ENCODE measurements at regions not wholly inside any gene's neighbourhood (a gene's known extent, or its start where the extent isn't known, plus 50 kb on each side); places are given as distances from the start of the nearest gene placed in this dataset.
"Not testable (repeated sequence)": the region's sequence is repeated elsewhere in the genome, so short reads cannot be mapped to it uniquely, and the experiment has no call there.

DNA sequence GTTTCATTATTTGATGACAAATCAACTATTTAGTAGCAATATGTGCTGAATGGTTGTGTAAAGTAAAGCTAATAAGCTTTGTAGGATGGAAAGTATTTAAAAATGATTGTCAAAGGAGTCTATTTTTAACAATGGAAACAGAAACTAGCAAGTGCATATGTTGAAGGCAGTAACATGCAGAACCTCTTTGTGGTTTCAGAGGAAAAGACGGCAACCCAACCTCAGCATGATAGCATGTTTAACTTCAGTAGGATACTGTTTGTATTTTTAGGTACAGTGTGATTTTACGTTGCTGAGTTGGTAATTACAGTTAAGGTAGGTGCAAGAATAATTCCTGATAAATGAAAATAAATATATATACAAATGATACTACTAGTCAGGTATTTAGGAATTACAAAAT lies 545.4 kb downstream of the CDY1 start:
- DNase-seq = not testable (repeated sequence)

DNA sequence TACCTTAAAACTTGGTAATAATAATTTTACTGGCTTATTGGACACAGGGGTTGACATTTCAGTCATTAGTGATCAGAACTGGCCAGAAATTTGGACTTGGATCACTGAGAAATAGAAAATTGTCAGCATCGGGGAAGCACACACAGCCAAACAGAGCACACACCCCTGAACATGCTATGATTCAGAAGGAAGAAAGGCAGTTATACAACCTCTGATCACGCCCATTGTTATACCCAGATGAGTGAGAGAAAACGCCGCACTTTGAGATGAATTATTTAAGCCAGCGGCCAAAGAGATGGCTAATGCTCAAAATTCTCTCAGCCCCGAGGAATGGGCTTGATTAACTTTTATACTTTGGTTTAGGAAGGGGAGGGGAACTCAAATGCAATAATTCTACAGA lies 557.4 kb downstream of the CDY1 start:
- DNase-seq = not testable (repeated sequence)

DNA sequence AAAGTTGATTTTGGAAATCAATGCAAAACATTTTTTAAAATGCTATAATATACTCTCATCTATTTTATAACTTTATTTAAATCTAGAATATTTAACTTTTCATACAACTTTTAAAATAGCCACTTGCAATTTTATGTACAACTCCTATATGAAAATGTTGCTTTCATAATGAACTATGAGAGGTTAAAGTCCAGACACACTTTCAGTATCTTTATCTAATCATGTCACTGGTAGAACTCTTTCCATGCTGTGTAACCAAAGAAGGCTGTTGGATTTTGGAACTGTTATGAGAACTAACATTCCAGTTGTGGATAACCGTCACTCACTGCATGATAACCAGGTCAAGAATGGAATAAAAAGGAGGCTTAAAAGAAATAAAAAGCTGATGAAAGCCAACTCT lies 603.1 kb downstream of the CDY1 start:
- not testable (repeated sequence) for DNase-seq

DNA sequence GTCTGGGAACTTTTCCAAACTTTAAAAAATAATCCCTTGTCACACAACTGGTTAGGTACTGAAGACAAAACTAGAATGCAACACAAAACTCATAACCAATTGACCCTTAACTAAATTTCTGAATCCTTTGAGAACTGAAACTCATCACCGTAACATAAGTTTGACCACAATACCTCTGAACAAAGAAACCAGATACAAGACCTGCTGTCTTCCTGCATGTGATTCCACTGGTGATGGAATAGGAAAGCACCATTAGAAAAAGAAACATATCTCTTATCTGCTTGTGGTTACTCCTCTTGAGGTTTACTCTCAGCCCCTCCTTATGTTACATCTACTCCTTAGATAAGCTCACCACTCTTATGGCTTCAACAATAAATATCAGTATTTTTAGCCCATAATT lies 603.6 kb downstream of the CDY1 start:
- not testable (repeated sequence) for DNase-seq

DNA sequence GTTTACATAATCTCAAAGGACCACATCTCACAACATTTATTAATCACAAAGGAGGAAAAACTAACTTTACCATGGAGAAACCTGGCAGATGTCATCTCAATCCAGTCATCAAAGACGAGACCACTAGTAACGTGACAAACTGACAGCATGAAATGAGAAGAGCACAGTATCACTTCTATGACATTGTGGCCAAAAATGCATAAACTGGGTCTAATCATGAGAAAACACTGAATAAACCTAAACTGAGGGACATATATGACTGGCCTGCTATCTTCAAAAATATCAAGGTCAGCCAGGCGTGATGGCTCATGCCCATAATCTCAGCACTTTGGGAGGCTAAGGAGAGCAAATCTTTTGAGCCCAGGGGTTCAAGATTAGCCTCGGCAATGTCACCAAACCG lies 619.0 kb downstream of the CDY1 start:
- DNase-seq = not testable (repeated sequence)

DNA sequence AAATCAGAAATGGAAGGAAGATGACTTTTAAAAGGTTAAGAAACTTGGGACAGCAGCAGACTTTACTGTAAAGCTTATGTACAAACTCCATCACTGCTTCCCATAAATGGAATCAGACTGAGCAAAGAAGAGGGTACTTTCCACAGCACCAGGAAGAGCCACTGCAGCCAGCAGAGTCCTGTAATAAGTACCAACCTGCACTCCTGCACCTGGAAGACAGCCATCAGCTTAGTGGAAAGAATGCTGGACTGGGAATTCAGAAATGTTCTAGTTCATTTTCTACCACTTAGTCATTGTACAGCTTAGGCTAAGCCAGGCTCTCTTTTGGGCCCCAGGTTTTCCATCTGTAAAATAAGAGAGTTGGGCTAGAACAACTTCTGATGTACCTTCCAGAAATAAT lies 632.3 kb downstream of the CDY1 start:
- DNase-seq = not testable (repeated sequence)

DNA sequence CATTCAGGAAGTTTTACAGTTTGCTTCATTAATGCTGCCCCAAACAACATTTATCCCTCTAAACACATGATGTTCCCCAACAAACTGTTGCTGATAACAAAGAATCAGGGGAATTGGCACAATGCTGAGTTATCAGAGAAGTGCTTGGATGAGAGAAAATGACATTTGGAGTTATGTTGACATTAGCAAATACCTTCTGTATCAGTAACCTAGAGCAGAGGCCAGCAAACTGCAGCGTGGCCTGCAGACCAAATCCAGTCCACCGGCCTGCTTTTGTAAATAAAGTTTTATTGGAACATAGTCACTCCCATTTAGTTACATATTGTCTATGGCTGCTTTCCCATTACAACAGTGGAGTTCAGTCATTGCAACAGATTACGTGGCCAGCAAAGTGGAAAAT lies 643.5 kb downstream of the CDY1 start:
- not testable (repeated sequence) for DNase-seq

DNA sequence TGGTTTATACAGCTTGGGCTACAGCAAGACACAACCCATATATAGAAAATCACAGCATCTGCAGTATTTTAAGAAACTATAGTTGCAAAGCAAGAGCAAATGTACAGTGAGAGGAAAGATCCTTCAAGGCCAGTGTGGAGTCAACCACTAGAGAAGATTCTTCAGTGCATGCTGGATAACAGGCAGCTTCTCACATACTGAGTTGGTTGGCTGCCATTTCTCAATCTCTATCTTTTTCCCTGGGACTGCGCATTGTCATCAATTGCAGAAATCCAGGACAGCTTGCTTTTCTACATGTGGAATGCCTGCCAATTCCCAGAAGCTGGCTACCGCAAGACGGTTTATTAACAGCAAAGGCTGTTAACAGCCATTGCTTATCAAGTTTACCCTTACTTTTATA lies 646.5 kb downstream of the CDY1 start:
- not testable (repeated sequence) for DNase-seq

DNA sequence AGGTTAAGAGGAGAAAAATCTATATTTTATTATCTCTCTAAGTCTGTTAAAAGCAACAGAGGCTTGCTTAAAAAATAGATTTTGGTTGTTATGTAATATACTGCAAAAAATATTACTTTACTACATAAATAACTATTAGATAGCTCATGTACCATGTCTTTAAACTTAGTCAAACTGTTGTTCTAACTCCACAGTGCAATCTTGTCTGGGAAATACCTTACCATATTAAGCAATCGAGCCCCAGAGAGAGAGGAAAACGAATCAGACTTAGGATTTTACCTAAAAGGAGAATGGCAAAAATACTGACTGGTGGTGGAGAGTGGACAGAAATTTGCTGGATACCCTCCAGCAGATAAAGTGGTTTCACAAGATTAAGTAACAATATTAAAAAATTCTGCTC lies 647.0 kb downstream of the CDY1 start:
- not testable (repeated sequence) for DNase-seq

DNA sequence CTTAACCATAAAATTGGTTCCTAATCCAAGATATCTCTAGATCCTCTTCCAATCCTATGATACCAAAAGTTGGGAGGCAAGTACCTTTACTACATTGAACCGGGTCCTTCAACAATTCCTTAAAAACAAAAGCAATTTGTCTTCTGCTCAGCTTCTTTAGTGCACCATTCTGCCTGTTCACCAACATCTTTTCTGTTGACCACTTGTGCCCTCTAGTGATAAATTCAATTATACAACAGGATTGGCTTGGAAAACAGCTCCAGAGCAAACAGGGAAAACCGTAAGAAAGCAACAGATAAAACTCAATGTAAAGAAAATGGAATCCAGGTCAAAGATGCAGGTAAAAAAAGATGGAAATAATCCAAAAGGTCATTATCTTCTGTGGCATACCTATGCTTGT lies 651.2 kb downstream of the CDY1 start:
- DNase-seq = not testable (repeated sequence)

DNA sequence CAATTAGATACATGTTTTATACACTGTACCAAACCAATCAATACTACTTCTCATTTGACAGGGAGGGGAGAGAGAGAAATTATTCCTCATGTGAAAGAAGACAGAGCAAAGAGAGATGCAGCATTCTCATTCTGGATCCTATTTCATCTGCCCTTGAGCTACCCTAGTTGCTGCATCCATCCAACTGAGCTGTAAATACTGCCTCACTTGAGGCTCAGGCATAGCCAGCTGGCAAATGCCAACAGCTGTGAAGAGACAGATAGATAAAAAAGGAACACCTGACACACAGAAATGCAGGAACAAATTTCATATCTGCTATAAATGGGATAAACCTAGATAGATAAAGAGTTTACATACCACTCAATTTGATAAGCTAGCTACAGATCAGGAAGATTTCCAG lies 684.1 kb downstream of the CDY1 start:
- not testable (repeated sequence) for DNase-seq

DNA sequence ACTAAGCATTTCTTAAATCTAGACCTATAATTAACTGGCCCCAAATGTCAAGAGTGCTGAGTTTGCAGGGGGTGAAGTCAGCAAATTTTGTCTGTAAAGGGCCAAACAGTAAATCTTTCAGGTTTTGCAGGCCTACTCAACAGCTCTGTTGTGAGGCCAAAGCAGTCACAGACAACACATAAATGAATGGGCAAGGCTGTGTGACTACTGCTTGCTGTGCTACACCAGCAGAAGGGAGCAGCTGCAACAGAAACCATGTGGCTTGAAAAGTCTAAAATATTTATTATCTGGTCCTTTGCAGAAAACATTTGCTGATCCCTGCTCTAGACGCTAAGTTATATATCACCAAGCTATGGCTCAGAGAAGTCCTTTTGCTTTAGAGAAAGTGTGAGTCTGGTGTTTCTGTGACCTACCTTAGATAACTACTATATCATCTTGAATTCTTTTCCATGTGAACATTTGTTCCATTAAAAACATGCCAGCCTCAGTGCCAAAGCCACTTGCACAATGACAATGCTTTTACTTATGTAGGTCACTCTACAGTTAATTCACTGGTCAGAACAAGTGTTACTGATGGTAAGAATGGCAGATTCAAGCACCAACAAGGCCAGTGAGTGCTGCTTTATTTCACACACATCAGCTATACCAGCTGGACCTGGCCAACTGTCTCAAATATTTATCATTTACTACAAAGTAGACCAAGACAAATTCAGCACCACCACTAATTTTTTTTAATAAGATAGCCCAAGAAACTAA lies 684.9 kb downstream of the CDY1 start:
- DNase-seq = not testable (repeated sequence)

DNA sequence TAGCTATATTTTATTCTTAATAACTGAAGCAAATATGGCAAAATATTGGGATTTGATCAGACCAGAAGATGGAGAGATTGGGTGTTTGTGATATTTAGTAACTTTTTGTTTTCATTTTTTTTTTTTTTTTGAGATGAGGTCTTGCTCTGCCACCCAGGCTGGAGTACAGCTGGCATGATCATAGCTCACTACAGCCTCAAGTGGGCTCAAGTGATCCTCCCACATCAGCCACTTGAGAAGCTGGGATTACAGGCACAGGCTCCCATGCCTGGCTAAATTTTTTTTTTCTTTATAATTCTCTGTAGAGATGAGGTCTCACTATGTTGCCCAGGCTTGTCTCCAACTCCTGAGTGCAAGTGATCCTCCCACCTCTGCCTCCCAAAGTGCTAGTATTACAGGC lies 686.4 kb downstream of the CDY1 start:
- not testable (repeated sequence) for DNase-seq

DNA sequence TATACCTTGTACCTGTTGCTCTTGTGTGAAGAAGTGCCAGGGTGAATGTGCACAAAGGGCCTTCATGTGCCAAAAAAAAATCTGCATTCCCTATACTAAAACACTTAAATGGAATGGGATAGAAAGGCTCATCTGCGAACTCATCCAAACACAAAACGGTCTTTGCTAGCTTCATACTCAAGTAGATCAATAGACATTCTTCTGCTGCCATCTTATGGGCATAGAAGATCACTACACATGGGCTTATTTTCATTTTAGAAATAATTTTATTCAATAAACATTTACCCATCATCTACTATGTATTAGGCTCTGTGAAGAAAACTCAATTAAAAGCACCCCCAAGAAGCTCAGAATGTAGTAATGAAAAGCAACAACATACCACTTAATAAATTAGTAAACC lies 693.1 kb downstream of the CDY1 start:
- peak; percentile 10 for DNase-seq

DNA sequence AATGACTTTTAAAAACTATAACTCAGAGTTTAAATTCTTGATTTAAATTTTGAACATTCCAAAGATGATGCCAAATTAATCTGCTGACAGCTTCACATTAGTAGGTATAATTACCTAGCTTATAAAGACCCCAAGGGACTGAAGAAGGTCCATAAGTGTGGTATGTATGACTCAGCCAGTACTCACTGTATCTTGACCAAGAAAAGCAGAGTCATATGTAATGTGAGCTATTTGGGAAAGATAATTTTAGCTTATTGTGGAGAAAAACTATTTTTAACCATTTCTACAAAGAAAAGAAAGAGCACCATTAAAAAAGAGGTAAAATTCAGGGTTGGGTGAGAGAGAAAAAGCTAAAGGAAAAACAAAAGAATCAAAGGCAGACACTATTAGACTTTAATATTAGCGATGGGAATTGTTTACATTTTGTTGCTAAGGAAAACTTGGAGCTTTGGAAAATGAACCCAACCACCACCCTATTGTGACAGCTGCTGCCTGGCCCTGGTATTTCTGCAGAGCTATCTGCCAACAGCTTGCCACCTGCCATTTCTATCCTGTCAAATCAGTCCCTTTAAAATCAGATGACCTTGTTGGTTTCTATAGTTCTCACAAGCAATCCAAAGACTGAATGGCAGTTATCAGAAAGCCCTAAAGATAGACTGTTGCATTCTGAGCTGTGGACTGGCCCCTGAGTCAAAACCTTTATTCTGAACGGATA lies 697.7 kb downstream of the CDY1 start:
- DNase-seq = peak; percentile 10

DNA sequence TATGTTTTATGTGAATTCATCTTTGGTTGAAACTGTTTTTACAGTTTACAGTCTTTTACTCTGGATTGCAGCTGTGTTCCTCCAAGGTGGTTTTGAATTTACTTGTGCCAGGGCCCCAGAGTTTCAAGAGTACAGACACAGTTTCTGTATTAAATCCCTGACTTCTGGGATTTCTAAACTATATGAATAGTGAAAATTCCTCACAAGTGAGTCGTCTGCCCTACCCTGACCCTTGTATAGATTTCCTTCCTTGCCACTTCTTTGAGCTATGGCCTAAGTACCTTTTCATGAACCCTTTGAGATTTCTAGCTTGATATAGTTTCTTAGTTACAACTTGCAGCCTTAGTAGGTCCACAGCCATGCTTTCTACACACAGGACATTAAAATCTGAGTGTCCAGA lies 700.8 kb downstream of the CDY1 start:
- not testable (repeated sequence) for DNase-seq

DNA sequence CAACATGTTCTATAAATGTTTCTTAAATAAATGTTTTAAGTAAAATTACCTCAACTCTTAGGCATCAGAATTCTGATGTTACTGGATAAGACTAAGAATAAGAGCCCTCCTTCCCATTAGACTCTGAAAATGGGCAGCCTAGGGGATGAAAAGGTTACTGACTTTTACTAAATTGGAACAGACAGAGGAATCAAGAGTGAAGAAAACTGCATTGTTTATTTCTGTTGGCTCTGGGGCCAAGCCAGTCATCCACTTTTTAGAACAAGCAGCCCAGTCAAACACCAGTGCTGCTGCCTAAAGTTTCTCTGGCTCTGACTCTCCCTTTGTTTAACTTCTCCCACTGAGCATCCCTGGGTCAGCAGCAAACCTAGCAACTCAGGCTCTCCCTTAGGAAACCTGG lies 731.0 kb downstream of the CDY1 start:
- not testable (repeated sequence) for DNase-seq

DNA sequence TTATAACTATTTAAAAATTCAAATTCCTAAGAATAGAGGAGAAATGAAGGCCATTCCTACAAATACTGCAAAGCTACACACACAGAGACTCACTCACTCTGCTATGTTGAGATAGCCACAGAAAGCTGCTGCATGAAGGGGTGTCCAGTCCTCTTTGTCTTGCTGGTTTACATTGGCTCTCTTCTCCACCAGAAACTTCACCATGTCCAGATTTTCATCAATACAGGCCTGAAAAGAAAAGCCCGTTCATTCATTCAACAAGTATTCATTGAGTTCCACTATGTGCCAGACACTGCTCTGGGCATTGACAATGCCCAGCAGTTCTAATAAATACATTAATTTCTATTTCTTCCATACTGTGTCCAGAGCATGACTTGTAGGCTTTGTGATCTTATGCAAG lies 732.3 kb downstream of the CDY1 start:
- DNase-seq = no peak

DNA sequence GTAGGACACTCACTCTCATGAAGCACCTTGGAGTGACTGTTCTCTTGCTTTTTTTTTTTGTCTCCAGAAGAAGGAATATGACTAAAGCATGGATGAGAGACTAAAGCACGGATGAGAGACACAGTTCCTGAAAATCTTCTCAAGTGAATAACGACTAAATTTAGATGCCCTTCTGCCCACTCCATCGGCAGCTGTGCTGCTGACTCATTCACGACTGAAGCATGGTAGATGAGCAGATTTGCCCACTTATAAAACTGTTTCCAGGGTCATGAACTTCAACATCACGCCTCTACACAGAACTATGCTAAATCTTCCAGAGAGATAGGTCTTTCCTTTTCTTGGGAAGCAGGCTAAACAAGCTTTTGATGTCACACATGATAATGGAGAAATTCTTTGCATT lies 738.0 kb downstream of the CDY1 start:
- not testable (repeated sequence) for DNase-seq

DNA sequence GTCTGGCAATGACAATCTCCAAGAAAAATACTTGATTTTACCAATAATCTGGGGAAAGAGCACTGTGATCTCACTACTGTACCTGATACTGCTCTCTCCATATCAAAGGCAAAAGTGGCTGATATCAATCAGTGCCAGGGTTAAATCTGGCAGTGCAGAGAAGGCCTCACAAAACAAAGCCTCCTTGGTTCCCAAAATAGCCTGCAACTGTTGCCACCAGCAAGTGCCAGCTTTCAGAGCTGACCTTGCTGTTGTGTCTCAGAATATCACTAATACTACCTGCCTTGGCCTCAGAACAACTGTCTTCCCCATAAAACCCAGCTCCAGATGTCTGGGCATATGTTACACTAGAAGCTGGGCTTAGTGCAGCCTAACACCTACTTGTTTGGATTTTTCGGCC lies 738.6 kb downstream of the CDY1 start:
- DNase-seq = peak; percentile 14

DNA sequence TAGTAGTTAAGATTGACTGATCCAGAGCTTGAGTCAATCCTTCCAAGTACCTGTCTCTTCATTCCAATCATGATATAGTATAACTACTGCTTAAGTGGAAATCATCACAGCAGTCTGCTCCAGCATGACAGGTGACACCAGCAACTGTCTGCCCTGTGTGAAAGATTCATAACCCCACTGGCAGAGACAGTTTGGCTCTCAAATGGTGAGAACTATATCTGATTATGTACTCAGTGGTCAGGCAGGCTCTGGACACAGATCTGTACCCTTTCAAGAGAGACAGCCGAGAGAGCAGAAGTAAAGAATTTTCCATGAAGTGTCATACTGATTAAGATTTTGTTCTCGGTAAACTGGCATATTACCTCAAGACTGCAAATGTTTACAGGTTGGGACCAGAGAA lies 741.5 kb downstream of the CDY1 start:
- DNase-seq = not testable (repeated sequence)

DNA sequence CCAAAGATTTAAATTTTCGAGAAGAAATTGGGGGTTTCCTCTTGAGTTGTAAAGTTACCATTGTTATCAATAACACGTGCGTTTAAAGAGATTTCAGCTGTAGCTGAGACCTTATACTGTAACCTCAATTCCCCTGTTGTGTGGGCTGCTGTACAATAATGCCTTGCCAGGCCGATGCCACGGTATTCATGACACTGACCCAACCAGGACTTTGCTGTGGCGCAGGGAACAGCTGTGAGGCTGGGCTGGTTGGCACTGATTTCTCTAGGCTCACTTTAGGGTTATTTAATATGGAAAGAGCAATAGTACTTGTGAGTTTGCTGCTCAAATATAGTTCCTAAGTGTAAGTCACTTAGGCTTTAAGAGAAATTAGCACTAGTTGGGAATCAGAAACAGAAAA lies 744.2 kb downstream of the CDY1 start:
- DNase-seq = not testable (repeated sequence)

DNA sequence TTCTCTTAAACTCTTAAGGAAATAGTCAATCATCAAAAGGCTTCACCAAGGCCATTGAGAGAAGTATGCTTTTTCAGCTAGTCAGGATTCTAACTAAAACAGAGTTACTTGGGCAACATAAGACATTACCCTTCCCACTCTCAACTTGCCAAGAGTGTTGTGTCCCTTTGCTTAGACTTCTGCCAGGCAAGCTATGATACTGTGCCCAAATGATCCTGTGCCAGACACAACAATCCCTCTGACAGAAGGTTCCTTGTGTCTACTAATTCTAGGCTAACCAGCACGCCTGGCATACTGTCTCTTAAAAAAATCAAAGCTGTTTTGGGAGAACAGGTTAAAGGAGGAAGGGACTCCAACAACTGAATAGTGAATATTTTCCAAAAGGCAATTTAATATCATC lies 750.6 kb downstream of the CDY1 start:
- DNase-seq = not testable (repeated sequence)

DNA sequence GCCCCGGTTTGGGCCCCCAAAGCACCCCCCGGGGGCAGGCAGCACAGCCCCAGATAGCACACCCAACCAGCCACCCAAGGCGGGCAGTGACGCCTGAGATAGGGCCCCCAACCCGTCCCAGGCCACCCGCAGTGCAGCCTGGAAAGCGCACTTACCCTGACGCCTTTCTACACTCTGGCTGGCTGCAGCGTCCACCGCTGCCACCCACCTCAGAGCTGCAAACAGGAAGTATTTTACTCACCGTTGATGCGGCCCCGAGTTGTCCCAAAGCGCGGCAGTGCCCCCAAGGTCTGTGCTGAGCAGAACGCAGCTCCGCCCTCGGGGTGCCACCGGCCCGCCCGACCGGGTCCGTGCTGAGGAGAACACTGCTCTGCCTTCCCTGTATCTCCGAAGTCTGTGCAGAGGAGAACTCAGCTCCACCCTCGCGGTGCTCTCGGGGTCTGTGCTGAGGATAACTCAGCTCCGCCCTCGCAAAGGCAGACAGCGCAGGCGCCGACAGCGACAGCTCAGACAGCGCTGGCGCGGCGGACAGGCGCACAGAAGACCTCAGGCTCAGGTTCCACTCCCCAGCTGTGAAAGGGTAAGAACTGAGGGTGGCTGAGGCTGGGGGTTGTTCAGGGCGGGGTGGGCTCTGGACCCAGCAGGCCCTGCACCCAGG lies 786.9 kb downstream of the CDY1 start:
- DNase-seq = no peak

Data from RPMI8226 (cell line).